IMR-90 (cell line): ENCODE measurements at regions not wholly inside any gene's neighbourhood (a gene's known extent, or its start where the extent isn't known, plus 50 kb on each side); places are given as distances from the start of the nearest gene placed in this dataset.

Experiments used
- ATAC-seq: fragments of 200-7000 bp; cut with Tn5 transposase; 2 replicates; pipeline ENCODE4 v1.9.1; 2020; ENCODE audit warnings: low read depth, mild to moderate bottlenecking, moderate library complexity
- BruUV-seq: library from RNA; stranded (reverse); fragments of 400-500 nt; replicated peaks from 2 replicates; lab custom pipeline; 2021; lab: Mats Ljungman, UMichigan
- CTCF ChIA-PET: fragments of 300-600 bp; formaldehyde crosslinking; extraction: SDS; loops from one replicate; lab custom pipeline; 2021; ENCODE audit warnings: antibody characterized with exemption; lab: Yijun Ruan, JAX
- POLR2A ChIA-PET: fragments of 300-600 bp; sonication (Branson Sonifier 250); formaldehyde crosslinking; loops from one replicate; lab custom pipeline; 2022; ENCODE audit warnings: antibody characterized with exemption; ENCODE audit not compliant: unreplicated experiment; lab: Charles Lee
- DNase-seq: peaks from one replicate; pipeline ENCODE4 v3.0.0; 2013
- H2AFZ ChIP-seq: replicated peaks from 2 replicates; pipeline ENCODE3; 2013; ENCODE audit warnings: low read length, mild to moderate bottlenecking; ENCODE audit not compliant: poor library complexity
- H2AK5ac ChIP-seq: 2 replicates; pipeline ENCODE4 v1.6.1; 2013; ENCODE audit warnings: low read depth, low read length, inconsistent platforms
- H2AK9ac ChIP-seq: replicated peaks from 2 replicates; pipeline ENCODE3; 2013; ENCODE audit warnings: mild to moderate bottlenecking, low read depth, low read length, moderate library complexity; ENCODE audit not compliant: poor library complexity
- H2BK120ac ChIP-seq: 2 replicates; pipeline ENCODE4 v1.6.1; 2013; ENCODE audit warnings: low read depth, low read length, inconsistent platforms
- H2BK15ac ChIP-seq: 3 replicates; pipeline ENCODE4 v1.6.1; 2013; ENCODE audit warnings: low read depth, low read length, inconsistent platforms
- H2BK20ac ChIP-seq: 2 replicates; pipeline ENCODE4 v1.6.1; 2013; ENCODE audit warnings: low read depth, mild to moderate bottlenecking, inconsistent platforms, low read length, moderate library complexity
- H2BK5ac ChIP-seq: 2 replicates; pipeline ENCODE4 v1.6.1; 2013; ENCODE audit warnings: mild to moderate bottlenecking, low read depth, low read length, inconsistent platforms; ENCODE audit not compliant: poor library complexity, severe bottlenecking
- H3K14ac ChIP-seq: replicated peaks from 2 replicates; pipeline ENCODE4 v1.6.1; 2013; ENCODE audit warnings: low read depth, low read length, inconsistent platforms
- H3K18ac ChIP-seq: 2 replicates; pipeline ENCODE4 v1.6.1; 2013; ENCODE audit warnings: low read depth, low read length, control low read depth
- H3K23ac ChIP-seq: 2 replicates; pipeline ENCODE4 v1.6.1; 2013; ENCODE audit warnings: low read depth, low read length, inconsistent platforms
- H3K27ac ChIP-seq: 2 replicates; pipeline ENCODE4 v1.5.1; 2013; ENCODE audit warnings: mild to moderate bottlenecking, control low read depth, low read length; ENCODE audit not compliant: insufficient read depth
- H3K27me3 ChIP-seq: 2 replicates; pipeline ENCODE4 v1.6.1; 2013; ENCODE audit warnings: low read length; ENCODE audit not compliant: control insufficient read depth, insufficient read depth
- H3K36me3 ChIP-seq: 2 replicates; pipeline ENCODE4 v1.6.1; 2013; ENCODE audit warnings: low read length, mixed read lengths; ENCODE audit not compliant: control insufficient read depth, insufficient read depth
- H3K4ac ChIP-seq: 2 replicates; pipeline ENCODE4 v1.6.1; 2013; ENCODE audit warnings: low read depth, low read length, inconsistent platforms
- H3K4me1 ChIP-seq: 2 replicates; pipeline ENCODE4 v1.6.1; 2013; ENCODE audit warnings: low read length, mixed read lengths; ENCODE audit not compliant: control insufficient read depth, insufficient read depth
- H3K4me2 ChIP-seq: 2 replicates; pipeline ENCODE4 v1.6.1; 2013; ENCODE audit warnings: low read depth, mild to moderate bottlenecking, control low read depth, low read length, moderate library complexity
- H3K4me3 ChIP-seq: 2 replicates; pipeline ENCODE4 v1.5.1; 2013; ENCODE audit warnings: low read depth, mild to moderate bottlenecking, control low read depth, low read length, moderate library complexity; ENCODE audit not compliant: insufficient read depth
- H3K56ac ChIP-seq: 2 replicates; pipeline ENCODE4 v1.6.1; 2013; ENCODE audit warnings: low read length, inconsistent platforms; ENCODE audit not compliant: insufficient read depth; ENCODE audit errors: extremely low read depth
- H3K79me1 ChIP-seq, 2 experiments: 2 replicates each; pipeline ENCODE4 v1.6.1; 2013; ENCODE audit warnings: low read length in 2 of 2, inconsistent platforms in 1 of 2, low read depth in 1 of 2
- H3K9ac ChIP-seq: 2 replicates; pipeline ENCODE4 v1.6.1; 2013; ENCODE audit warnings: low read depth, low read length, control low read depth
- H3K9me1 ChIP-seq: 2 replicates; pipeline ENCODE4 v1.6.1; 2013; ENCODE audit warnings: low read length, inconsistent platforms; ENCODE audit not compliant: insufficient read depth
- H3K9me3 ChIP-seq: 2 replicates; pipeline ENCODE4 v1.6.1; 2013; ENCODE audit warnings: low read length; ENCODE audit not compliant: control insufficient read depth, insufficient read depth
- H4K20me1 ChIP-seq: 2 replicates; pipeline ENCODE4 v1.6.1; 2013; ENCODE audit warnings: low read length, inconsistent platforms; ENCODE audit not compliant: insufficient read depth
- H4K5ac ChIP-seq: 2 replicates; pipeline ENCODE4 v1.6.1; 2013; ENCODE audit warnings: mild to moderate bottlenecking, low read depth, low read length, control low read depth
- H4K8ac ChIP-seq, 2 experiments: 2 replicates each; pipeline ENCODE4 v1.6.1; 2013; ENCODE audit warnings: low read depth in 2 of 2, low read length in 2 of 2, control low read depth in 1 of 2, inconsistent platforms in 1 of 2
- H4K91ac ChIP-seq: 2 replicates; pipeline ENCODE4 v1.6.1; 2013; ENCODE audit warnings: low read depth, low read length, inconsistent platforms; ENCODE audit not compliant: insufficient read depth
- BHLHE40 ChIP-seq: fragments of 150-350 bp; IDR thresholded peaks from 2 replicates; pipeline ENCODE4 v1.6.1; 2016; ENCODE audit warnings: mild to moderate bottlenecking, low read depth, low read length
- CEBPB ChIP-seq: IDR thresholded peaks from 2 replicates; pipeline ENCODE4 v1.6.1; 2012; ENCODE audit warnings: low read depth, low read length, improper control_type of control experiment
- CHD1 ChIP-seq: IDR thresholded peaks from 2 replicates; pipeline ENCODE4 v1.6.1; 2012; ENCODE audit warnings: low read depth, low read length, improper control_type of control experiment
- FOS ChIP-seq: fragments of 150-350 bp; IDR thresholded peaks from 2 replicates; pipeline ENCODE4 v1.6.1; 2016; ENCODE audit warnings: low read depth, low read length
- MAFK ChIP-seq: IDR thresholded peaks from 2 replicates; pipeline ENCODE4 v1.6.1; 2012; ENCODE audit warnings: low read depth, low read length, improper control_type of control experiment
- MAZ ChIP-seq: IDR thresholded peaks from 2 replicates; pipeline ENCODE4 v1.6.1; 2012; ENCODE audit warnings: low read depth, mild to moderate bottlenecking, low read length, improper control_type of control experiment, moderate library complexity, borderline replicate concordance
- MXI1 ChIP-seq: IDR thresholded peaks from 2 replicates; pipeline ENCODE4 v1.6.1; 2012; ENCODE audit warnings: low read depth, mild to moderate bottlenecking, low read length, moderate library complexity, borderline replicate concordance
- NFE2L2 ChIP-seq: fragments of 150-350 bp; IDR thresholded peaks from 2 replicates; pipeline ENCODE4 v1.6.1; 2016; ENCODE audit warnings: low read depth, mild to moderate bottlenecking, low read length
- POLR2A ChIP-seq: IDR thresholded peaks from 2 replicates; pipeline ENCODE4 v1.6.1; 2012; ENCODE audit warnings: mild to moderate bottlenecking, low read depth, low read length
- RAD21 ChIP-seq: IDR thresholded peaks from 2 replicates; pipeline ENCODE4 v1.6.1; 2012; ENCODE audit warnings: low read length, improper control_type of control experiment
- RCOR1 ChIP-seq: IDR thresholded peaks from 2 replicates; pipeline ENCODE4 v1.6.1; 2012; ENCODE audit warnings: mild to moderate bottlenecking, low read length, improper control_type of control experiment; ENCODE audit not compliant: insufficient replicate concordance
- RFX5 ChIP-seq: IDR thresholded peaks from 2 replicates; pipeline ENCODE4 v1.8.0; 2012; ENCODE audit warnings: low read depth, mild to moderate bottlenecking, low read length, moderate library complexity
- SMC3 ChIP-seq: fragments of 150-350 bp; IDR thresholded peaks from 2 replicates; pipeline ENCODE4 v1.6.1; 2016; ENCODE audit warnings: low read depth, mild to moderate bottlenecking, antibody characterized with exemption, low read length, moderate library complexity
- WGBS, 2 experiments: methylation state at CpG; one replicate each; pipeline versions ENCODE4 v1.1.5 to v1.1.7; 2013; ENCODE audit warnings: missing lambda C conversion rate in 2 of 2; ENCODE audit not compliant: insufficient read length in 1 of 2; ENCODE audit errors: extremely low coverage in 2 of 2; 5-methylcytosine and 5-hydroxymethylcytosine counted together
- dilution Hi-C: fragments of 300-500 bp; cut with HindIII; formaldehyde crosslinking; loops from one replicate; pipeline ENCODE4 v1.14.3; 2018; ENCODE audit warnings: low sequenced_read_pairs; ENCODE audit not compliant: unreplicated experiment
- in situ Hi-C: fragments of 300-500 bp; cut with MboI; formaldehyde crosslinking; loops from 3 replicates; pipeline ENCODE4 v1.14.3; 2019; ENCODE audit warnings: low sequenced_read_pairs, inconsistent platforms, mixed read lengths
- intact Hi-C: fragments of 100-400 bp; cut with micrococcal nuclease; formaldehyde crosslinking; loops from 2 replicates; pipeline ENCODE4 v1.10.0; 2022
- TF ChIP-seq, protein P1 (sequence below): fragments of 150-350 bp; IDR thresholded peaks from 2 replicates; pipeline ENCODE4 v1.6.1; 2016; ENCODE audit warnings: low read depth, mild to moderate bottlenecking, low read length, moderate library complexity, borderline replicate concordance
- TF ChIP-seq, protein P2 (sequence below): fragments of 150-350 bp; IDR thresholded peaks from 2 replicates; pipeline ENCODE4 v1.6.1; 2017; ENCODE audit warnings: mild to moderate bottlenecking, antibody characterized with exemption, low read length, low read depth
- TF ChIP-seq, protein P3 (sequence below): conservative IDR thresholded peaks from 2 replicates; pipeline ENCODE4 v1.5.1; 2012; ENCODE audit warnings: mild to moderate bottlenecking, low read depth, low read length, improper control_type of control experiment

DNA sequence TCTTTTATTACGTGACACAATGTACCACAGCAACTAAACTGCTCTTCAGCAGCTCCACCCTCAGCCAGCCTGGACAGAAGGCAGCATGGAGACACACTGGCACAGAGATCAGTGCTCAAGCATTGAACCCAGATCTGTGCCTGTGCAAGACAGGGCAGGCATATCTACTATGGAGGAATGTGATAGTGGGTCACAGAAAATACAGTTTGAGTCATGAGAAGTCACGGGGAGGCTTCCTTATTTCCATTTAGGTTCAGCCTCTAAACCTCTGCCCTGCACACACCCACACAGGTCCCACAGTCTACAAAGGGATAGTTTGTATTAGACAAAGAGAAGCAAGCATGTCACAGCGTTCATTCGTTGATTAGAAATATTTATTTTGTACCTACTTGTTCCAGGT is 187.4 kb upstream of the AGR3 start:
- TF ChIP-seq POLR2A (no peak), RFX5 (no peak), SMC3 (no peak), CEBPB (no peak), RAD21 (no peak), BHLHE40 (no peak), MAZ (no peak), FOS (no peak), MAFK (no peak), CHD1 (no peak), NFE2L2 (no peak), MXI1 (no peak), RCOR1 (no peak)
- TF ChIP-seq, protein P1, sequence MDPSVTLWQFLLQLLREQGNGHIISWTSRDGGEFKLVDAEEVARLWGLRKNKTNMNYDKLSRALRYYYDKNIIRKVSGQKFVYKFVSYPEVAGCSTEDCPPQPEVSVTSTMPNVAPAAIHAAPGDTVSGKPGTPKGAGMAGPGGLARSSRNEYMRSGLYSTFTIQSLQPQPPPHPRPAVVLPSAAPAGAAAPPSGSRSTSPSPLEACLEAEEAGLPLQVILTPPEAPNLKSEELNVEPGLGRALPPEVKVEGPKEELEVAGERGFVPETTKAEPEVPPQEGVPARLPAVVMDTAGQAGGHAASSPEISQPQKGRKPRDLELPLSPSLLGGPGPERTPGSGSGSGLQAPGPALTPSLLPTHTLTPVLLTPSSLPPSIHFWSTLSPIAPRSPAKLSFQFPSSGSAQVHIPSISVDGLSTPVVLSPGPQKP, result no peak
- TF ChIP-seq, protein P2, sequence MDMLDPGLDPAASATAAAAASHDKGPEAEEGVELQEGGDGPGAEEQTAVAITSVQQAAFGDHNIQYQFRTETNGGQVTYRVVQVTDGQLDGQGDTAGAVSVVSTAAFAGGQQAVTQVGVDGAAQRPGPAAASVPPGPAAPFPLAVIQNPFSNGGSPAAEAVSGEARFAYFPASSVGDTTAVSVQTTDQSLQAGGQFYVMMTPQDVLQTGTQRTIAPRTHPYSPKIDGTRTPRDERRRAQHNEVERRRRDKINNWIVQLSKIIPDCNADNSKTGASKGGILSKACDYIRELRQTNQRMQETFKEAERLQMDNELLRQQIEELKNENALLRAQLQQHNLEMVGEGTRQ, result no peak
- TF ChIP-seq, protein P3, sequence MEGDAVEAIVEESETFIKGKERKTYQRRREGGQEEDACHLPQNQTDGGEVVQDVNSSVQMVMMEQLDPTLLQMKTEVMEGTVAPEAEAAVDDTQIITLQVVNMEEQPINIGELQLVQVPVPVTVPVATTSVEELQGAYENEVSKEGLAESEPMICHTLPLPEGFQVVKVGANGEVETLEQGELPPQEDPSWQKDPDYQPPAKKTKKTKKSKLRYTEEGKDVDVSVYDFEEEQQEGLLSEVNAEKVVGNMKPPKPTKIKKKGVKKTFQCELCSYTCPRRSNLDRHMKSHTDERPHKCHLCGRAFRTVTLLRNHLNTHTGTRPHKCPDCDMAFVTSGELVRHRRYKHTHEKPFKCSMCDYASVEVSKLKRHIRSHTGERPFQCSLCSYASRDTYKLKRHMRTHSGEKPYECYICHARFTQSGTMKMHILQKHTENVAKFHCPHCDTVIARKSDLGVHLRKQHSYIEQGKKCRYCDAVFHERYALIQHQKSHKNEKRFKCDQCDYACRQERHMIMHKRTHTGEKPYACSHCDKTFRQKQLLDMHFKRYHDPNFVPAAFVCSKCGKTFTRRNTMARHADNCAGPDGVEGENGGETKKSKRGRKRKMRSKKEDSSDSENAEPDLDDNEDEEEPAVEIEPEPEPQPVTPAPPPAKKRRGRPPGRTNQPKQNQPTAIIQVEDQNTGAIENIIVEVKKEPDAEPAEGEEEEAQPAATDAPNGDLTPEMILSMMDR, result no peak
- POLR2A ChIA-PET, result no interaction called here
- dilution Hi-C loops, result no loop called here
- Histone ChIP-seq H3K36me3 (no peaks in the 10 kb centered on the region), H4K8ac (no peak overlapping the region), H3K56ac (no peak overlapping the region), H3K23ac (no peak overlapping the region), H3K4me3 (no peak overlapping the region), H2BK20ac (no peak overlapping the region), H3K4ac (no peak overlapping the region), H4K20me1 (no peaks in the 10 kb centered on the region), H4K5ac (no peak overlapping the region), H3K4me1 (no peaks in the 10 kb centered on the region), H3K9ac (no peak overlapping the region), H2AK9ac (no peak overlapping the region), H2BK5ac (no peak overlapping the region), H3K27ac (no peak overlapping the region), H3K79me1 (no peaks in the 10 kb centered on the region), H2AFZ (no peak overlapping the region), H3K27me3 (no peaks in the 10 kb centered on the region), H3K9me3 (no peaks in the 10 kb centered on the region), H3K9me1 (no peaks in the 10 kb centered on the region), H2AK5ac (no peak overlapping the region), H3K18ac (no peak overlapping the region), H4K91ac (no peak overlapping the region), H2BK15ac (no peak overlapping the region), H3K14ac (no peak overlapping the region), H2BK120ac (no peak overlapping the region), H3K4me2 (no peak overlapping the region)
- no peak for DNase-seq
- in situ Hi-C loops, result no loop called here
- BruUV-seq, result no TSS peak
- intact Hi-C loops, result no loop called here
- WGBS, 2 experiments, result no CpG with 5 or more reads among the region's 4 CpGs
- no peak for ATAC-seq
- CTCF ChIA-PET, result no interaction called here
